ENCODE measurements at regions not wholly inside any gene's neighbourhood (a gene's known extent, or its start where the extent isn't known, plus 50 kb on each side); places are given as distances from the start of the nearest gene placed in this dataset.

DNA sequence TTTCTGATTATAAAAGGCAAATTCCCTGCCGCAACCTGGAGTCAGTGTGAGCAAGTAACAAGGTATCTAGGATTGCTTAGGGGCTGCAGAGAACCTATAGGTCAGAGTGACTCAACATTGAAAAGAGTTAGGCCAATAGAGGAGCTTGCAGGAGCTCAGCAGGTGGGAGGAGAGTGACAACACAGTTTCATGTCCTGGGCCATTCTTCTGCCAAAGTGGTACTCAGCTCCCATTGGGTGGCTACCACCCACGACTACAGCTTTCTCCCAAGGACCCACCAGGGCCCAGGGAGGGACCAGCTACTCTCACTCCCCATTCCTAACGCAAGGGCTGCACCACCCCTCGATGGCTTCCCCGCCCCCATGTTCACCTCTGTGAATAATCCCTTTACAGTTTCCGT is 86.7 kb upstream of the SPATA31C2 start:
- no peak for DNase-seq

DNA sequence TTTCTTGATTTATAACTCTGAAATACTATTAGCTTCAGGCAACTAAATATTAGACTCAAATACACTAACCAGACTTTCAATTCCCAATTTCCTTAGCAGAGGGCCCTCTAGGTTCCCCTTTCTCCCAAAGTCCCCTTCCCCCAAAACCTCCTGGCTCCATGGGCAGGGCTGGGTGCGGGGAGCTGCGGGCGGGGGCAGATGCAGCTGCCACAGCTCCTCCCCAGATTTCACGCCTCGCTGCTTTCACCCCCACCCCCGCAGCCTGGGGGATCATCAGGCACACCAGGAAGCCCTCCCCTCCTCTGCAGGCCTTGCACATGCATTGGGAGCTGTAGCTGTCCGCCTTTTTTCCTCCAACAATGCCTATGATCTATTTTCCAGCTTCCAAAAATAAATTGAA is 82.8 kb upstream of the SPATA31C2 start:
- no peak for DNase-seq

DNA sequence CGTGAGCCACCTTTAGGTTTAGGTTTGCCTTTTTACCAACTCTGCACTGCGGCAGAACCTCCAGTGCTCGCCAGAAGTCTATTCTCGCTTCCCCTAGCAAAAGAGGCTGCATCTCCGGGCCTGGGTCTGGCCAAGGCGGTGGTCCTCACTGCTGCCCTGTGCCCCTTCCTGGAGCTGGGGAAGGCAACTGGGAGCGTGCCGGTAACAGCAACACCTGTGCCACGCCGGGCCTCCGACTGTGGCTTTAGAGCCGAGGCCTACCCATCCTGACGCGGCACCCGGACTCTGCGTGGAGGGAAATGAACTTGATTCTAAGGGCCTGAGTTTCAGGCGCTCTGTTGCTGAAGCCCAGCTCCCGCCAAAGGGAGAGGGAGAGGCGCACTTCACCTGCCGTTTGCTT is 82.4 kb upstream of the SPATA31C2 start:
- DNase-seq = no peak

DNA sequence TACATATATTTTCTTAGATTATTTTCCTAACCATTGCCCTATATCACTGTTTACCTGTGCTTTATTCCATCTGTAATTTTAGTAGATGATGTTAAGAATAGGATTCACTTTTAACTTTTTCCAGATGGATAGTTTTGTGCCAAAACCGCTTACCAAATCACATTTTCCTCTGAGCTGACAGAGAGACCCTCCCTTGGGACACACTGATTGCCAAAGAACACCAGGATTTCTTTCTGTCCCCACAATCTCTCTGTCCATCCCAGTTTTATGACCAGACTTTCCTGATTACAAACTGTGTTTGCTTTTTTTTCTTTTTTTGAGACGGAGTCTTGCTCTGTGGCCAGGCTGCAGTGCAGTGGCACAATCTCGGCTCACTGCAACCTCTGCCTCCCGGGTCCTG is 81.3 kb upstream of the SPATA31C2 start:
- no peak for DNase-seq

DNA sequence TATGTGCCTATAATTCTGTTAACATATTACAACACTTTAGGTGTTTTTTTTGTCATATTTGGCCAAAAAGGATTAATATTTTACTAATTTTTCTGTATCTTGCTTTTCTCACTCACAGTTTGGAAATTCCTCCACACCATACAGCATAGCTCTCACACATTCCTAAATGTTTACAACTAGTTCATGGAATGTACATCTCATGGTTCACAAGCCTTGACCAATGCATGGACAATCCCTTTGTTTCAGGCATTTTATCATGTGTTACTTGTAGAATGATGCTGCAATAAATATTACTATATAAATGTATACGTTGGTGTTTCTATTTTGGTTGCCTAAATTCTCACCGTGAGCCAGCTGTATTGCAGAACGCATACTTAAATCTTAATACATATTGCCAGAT is 80.5 kb upstream of the SPATA31C2 start:
- DNase-seq = no peak

DNA sequence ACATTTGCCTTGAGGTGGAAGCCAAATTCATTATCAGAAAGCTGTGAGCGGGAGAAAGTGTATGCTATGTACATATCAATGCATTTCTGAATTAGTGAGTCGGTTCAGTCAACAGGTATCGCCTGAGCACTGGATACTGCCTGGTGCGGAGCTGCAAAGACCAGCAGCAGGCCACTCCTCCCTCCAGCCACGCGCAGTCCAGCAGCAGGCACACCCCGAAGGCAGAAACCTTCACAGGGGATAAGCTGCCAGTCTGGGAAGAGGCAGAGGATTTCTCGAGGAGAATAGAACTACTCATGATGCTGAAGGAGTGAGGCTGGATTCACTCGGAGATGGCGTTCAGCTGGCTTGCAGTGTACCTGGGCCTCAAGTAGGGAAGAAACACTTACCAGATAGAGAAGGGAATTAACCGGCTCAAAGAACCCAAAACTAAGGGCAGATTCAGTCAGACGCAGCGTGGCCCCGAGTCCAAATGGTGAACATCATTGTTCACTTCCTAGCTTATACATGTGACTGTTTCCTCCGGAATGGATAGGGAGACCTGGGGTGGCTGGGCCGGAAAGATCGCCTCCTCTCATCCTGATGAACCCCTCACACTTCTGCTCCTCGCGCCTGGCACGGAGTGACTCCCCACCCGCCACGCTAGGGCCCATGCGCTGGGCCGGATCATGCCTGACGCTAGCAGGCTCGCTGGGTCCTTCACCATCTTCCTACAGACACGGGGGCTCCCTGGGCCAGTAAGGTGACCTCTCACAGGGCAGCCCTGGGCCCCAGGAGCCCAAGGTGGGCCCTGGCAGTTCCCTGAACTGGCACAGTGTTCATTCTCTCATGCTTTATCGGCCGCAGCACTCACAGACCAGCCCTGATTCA is 78.1 kb upstream of the SPATA31C2 start:
- no peak for DNase-seq

DNA sequence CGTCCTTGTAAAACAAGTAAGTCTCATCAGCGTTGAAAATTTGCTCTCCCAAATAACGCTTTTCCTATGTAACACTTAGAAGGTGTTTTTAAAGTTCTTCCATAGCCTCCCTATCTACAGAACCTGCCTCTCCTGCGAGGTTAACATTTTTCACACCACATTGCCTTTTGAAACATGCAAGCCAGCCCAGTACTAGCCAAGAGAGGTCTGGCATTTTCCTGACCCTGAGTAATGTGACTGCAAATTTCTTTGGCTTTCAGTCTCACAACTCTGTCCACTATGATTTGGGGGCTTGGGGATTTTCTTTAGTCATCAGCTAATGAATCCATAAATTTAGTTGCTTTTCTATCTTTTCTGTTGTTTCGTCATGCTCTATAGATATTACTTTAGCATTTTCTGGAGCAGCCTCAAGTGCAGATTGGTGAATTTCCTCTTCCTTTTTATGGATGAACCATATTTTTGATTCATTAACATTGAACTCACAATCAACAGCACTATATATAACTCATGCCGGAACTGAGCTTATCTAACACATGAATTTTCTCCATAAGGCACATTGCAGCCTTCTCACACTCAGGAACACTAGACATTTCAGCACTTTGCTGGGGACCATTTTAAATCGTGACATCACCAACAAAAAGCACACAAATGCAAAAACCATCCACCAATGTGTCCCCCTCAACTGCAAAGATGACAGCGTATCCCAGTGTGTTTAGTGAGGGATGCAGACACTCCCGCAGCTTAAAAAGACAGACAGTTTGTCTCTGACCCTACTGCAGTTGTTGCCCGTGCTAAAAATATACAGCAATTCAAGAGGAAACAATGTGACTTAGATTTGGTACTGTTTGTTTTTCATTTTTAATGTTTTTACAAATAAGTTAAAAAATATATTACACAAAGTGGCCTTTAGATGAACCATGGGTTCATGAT is 77.2 kb upstream of the SPATA31C2 start:
- DNase-seq = no peak

DNA sequence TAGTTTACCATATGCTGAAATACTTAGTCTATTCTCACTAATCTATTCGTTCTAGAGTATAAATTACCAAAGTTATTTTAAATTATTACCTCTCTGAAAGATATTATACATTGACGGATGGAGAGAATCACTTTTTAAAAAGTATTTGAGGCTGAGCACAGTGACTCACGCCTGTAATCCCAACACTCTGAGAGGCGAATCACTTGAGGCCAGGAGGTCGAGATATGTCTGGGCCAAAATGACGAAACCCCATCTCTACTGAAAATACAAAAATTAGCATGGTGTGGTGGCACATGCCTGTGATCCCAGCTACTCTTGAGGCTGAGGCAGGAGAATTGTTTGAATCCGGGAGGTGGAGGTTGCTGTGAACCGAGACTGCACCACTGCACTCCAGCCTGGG is 64.0 kb upstream of the SPATA31C2 start:
- no peak for DNase-seq

DNA sequence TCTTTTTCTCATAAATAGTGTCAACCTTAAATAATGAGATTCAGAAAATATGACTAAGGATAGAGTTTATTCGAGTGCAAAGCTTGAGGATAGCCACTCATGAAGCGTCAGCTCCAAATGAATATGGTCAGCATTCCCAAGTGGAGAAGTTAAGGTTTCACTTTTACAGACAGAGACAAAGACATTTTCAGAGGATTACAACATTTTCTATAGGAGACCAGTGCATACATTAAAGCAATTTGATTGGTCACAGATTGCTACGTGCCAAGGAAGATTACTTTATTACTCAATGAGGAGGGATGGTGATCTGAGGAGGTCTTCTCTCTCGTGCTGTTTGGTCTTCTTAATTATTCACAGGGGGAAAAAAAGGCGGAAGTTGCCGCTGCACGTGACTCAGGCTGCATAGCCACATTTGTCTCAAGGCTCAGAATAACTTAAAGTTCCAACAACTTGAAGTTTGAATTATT is 60.1 kb upstream of the SPATA31C2 start:
- DNase-seq = no peak

DNA sequence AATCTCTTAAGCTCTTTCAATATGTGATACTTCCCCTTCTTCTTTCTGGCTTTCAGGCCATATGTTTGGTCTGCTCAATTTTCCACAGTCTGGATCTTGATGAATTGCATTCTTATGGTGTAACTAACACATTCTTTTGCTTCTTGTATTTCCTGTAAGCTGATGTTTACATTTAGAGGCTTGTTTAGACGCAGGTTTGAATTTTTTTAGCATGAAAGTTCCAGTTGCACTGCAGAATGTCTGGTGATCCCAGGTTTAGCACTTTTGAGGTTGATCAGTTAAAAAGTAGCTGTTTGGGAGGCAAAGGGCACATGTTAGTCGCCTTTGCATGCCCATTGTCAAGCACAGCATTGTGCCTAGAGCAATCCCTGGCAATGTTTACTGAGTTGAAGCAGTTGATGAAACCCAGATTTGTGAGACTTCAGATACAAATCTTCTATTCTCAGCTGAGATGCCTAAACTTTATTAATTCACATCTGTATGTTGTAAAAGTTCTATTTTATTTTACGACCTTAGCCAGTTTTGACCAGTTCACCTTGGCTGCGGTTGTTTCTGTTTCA is 59.6 kb upstream of the SPATA31C2 start:
- no peak for DNase-seq

DNA sequence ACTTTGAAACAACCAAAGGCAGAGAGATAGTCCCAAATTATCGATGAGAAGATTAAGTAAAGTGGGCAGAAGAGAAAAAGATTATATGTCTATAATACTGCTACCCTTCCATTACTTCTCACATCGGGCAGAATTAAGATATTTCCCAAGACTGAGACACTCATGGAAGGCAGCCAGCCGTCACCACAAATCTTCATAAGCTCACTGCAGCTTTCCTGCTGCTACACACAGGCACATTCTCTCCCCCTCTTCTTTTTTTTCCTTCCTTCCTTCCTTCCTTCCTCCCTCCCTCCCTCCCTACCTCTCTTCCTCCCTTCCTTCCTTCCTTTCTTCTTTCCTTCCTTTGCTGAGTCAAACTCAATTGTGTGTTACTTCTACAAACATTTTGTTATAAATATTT is 58.7 kb upstream of the SPATA31C2 start:
- DNase-seq = no peak

DNA sequence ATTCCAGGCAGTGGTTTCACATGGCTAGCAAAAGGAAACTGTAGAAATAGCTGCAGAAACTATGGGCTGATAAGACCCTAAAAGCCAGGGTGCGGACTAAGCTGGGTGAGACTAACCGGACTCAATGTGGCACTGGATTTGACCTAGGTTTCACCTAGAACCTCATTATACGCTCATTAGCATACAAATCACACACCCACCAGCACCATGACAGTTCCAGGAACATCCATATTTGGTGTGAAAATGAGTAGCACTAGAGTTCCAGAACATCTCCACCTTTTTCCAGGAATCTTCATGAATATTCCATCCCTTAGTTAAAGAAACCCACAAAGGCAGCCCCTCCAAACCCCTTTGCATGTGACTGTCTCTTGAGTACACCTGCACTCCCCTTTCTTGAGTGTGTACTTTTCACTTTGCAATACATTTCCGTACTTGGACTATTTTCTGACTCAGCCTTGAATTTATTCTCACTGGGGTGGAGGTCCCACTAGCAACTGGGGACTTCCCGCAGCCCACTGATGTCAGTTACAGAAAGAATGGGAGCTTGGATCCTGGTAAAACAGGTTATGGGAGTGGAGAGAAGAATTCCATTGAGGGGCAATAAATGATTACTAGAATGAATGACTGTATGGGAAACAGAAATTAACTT is 58.0 kb upstream of the SPATA31C2 start:
- DNase-seq = no peak

DNA sequence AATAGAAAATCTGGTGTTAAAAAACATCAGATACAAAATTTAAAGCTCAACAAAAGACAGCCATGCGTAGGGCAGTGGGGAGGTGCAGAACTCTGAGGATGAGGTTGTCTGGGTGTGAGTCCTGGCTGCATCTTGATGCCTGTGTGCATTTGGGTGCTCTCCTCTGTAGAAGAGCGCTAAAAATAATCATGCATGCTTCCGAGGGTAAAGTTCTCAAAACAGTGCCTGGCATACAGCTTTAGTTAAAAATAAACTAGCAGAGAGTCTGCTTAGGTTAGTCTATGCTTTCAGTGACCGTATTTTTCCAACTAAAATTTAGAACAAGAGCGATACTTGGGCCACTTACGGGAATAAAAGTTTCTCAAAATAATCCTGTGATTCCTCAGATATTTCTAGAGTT is 55.5 kb upstream of the SPATA31C2 start:
- no peak for DNase-seq

DNA sequence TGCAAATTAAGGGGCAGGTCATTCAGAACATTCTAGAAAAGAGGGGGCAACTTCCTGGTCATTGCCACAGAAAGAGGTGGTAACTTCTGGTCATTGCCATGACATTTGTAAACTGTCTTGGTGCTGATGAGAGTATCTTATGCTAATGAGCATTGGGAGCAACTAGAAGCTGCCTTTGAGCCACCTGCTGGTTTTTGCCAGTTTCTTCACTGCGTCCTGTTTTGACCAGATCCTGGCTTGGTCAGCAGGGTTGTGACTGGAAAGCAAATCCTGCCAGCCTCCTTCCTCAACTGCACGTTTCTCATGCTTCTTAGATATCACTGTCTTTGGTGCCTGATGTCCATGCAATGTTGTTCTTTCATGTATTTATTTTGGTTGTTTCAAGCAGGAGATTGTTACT is 53.2 kb upstream of the SPATA31C2 start:
- no peak for DNase-seq

DNA sequence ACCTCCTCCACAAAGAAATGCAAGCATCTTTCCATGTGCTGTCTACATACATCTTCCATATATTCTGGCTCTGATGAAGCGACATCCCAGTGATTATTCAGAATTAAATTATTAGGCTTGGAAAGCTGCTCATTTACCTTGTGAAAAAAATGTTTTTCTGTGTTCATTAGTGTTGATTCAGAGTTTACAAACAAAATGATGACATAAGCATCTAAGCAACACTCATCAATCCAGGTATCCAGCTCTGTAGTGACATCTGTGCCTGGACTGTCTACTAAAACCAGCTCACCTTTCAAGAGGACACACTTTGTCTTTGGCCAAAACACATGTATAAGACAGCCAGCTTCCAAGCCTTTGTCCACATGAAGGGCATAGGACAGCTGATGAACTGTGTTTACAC is 51.1 kb upstream of the SPATA31C2 start:
- no peak for DNase-seq
